K562 (cell line): ENCODE measurements at regions not wholly inside any gene's neighbourhood (a gene's known extent, or its start where the extent isn't known, plus 50 kb on each side); places are given as distances from the start of the nearest gene placed in this dataset.

Source experiments
- ATAC-seq: fragments of 200-7000 bp; cut with Tn5 transposase; 3 replicates; pipeline ENCODE4 v1.9.1; 2020; ENCODE audit warnings: moderate library complexity
- BruUV-seq: library from RNA; stranded (reverse); fragments of 400-500 nt; replicated peaks from 2 replicates; lab custom pipeline; 2021; lab: Mats Ljungman, UMichigan
- CTCF ChIA-PET: fragments of 300-600 bp; formaldehyde crosslinking; extraction: SDS; loops from one replicate; lab custom pipeline; 2021; ENCODE audit warnings: low intra/inter-chr PET ratio; lab: Yijun Ruan, JAX
- POLR2A ChIA-PET: fragments of 300-600, 350-650 bp; sonication (Branson Sonifier 250); formaldehyde crosslinking; extraction: SDS; loops from one replicate; lab custom pipeline; 2021; ENCODE audit warnings: antibody characterized with exemption, inconsistent platforms; lab: Yijun Ruan, JAX
- DNase-seq, 4 experiments: peaks; one replicate each; pipeline versions ENCODE4 v3.0.0 to v3.0.0-alpha.2; 2011 to 2018; ENCODE audit warnings: low spot score in 3 of 4, mixed read lengths in 3 of 4; ENCODE audit errors: extremely low read depth in 1 of 4
- FAIRE-seq: peaks from 2 replicates; lab custom pipeline; 2011; peaks lifted over from hg19 to GRCh38; lab: Jason Lieb, UNC
- H2AFZ ChIP-seq: 2 replicates; pipeline ENCODE4 v1.6.0; 2011; ENCODE audit warnings: low read depth, low read length, control low read depth, inconsistent platforms
- H3K27ac ChIP-seq: fragments of 200-600 bp; 3 replicates; pipeline ENCODE4 v1.8.0; 2011; ENCODE audit warnings: low read depth, mild to moderate bottlenecking, control low read depth, inconsistent platforms, low read length, moderate library complexity, mixed read lengths; ENCODE audit errors: extremely low read depth
- H3K27me3 ChIP-seq, 2 experiments: fragments of 300-600 bp in 1 of 2; 2 replicates in 1 of 2; 3 replicates in 1 of 2; pipeline versions ENCODE4 v1.6.0 to v1.8.0; 2011; ENCODE audit warnings: inconsistent platforms in 2 of 2, low read length in 2 of 2, mild to moderate bottlenecking in 1 of 2, mixed read lengths in 1 of 2, moderate library complexity in 1 of 2; ENCODE audit not compliant: control insufficient read depth in 2 of 2, insufficient read depth in 2 of 2
- H3K36me3 ChIP-seq: fragments of 300-600 bp; 3 replicates; pipeline ENCODE4 v1.8.0; 2011; ENCODE audit warnings: mild to moderate bottlenecking, low read length, inconsistent platforms; ENCODE audit not compliant: control insufficient read depth, insufficient read depth
- H3K4me1 ChIP-seq, 2 experiments: fragments of 200-600 bp in 1 of 2; replicated peaks in 1 of 2; 2 replicates in 1 of 2; 3 replicates in 1 of 2; pipeline versions ENCODE4 v1.5.1 to v1.8.0; 2011; ENCODE audit warnings: inconsistent platforms in 2 of 2, low read length in 2 of 2, mild to moderate bottlenecking in 1 of 2, mixed read lengths in 1 of 2, moderate library complexity in 1 of 2; ENCODE audit not compliant: control insufficient read depth in 2 of 2, insufficient read depth in 2 of 2
- H3K4me2 ChIP-seq: 2 replicates; pipeline ENCODE4 v1.6.1; 2011; ENCODE audit warnings: low read length, control low read depth, inconsistent platforms, mixed read lengths; ENCODE audit not compliant: insufficient read depth
- H3K4me3 ChIP-seq: fragments of 200-600 bp; sonication (generic), shearing (Covaris generic); 2 replicates; pipeline ENCODE4 v1.5.1; 2016; ENCODE audit warnings: control low read depth, inconsistent platforms
- H3K79me2 ChIP-seq: fragments of 200-600 bp; 3 replicates; pipeline ENCODE4 v1.8.0; 2011; ENCODE audit warnings: low read length, inconsistent platforms; ENCODE audit not compliant: control insufficient read depth, insufficient read depth
- H3K9ac ChIP-seq, 2 experiments: 2 replicates each; pipeline versions ENCODE4 v1.6.0 to v1.6.1; 2011; ENCODE audit warnings: low read depth in 2 of 2, low read length in 2 of 2, control low read depth in 1 of 2, inconsistent platforms in 1 of 2, mild to moderate bottlenecking in 1 of 2, mixed read lengths in 1 of 2; ENCODE audit not compliant: insufficient read depth in 1 of 2
- H3K9me1 ChIP-seq: one replicate; pipeline ENCODE4 v1.6.0; 2011; ENCODE audit warnings: inconsistent platforms, mild to moderate bottlenecking, low read length, moderate library complexity; ENCODE audit not compliant: control insufficient read depth, insufficient read depth
- H3K9me3 ChIP-seq: replicated peaks from 2 replicates; pipeline ENCODE4 v1.5.1; 2011; ENCODE audit warnings: low read depth, low read length, inconsistent platforms; ENCODE audit not compliant: control insufficient read depth, insufficient read depth
- H4K20me1 ChIP-seq: replicated peaks from 2 replicates; pipeline ENCODE4 v1.6.1; 2011; ENCODE audit warnings: low read length, inconsistent platforms, mixed read lengths; ENCODE audit not compliant: control insufficient read depth, insufficient read depth
- GATA2 ChIP-seq: sonication (generic); formaldehyde crosslinking; IDR thresholded peaks from 2 replicates; pipeline ENCODE4 v1.4.0; 2020; ENCODE audit warnings: mild to moderate bottlenecking, missing genetic modification reagents
- PRMT5 ChIP-seq: sonication (generic); formaldehyde crosslinking; IDR thresholded peaks from 2 replicates; pipeline ENCODE4 v1.5.0; 2020; ENCODE audit warnings: missing genetic modification reagents
- SFPQ ChIP-seq: fragments of 200-400 bp; formaldehyde crosslinking; IDR thresholded peaks from 2 replicates; pipeline ENCODE4 v1.6.1; 2017; ENCODE audit warnings: mild to moderate bottlenecking, low read depth, low read length, moderate library complexity
- TAL1 ChIP-seq: fragments of 450-650 bp; IDR thresholded peaks from 2 replicates; pipeline ENCODE4 v1.6.1; 2016; ENCODE audit warnings: mild to moderate bottlenecking
- ZNF584 ChIP-seq: fragments of 200-800 bp; sonication (Bioruptor generic); IDR thresholded peaks from 2 replicates; pipeline ENCODE4 v1.6.1; 2016; ENCODE audit warnings: low read depth, mild to moderate bottlenecking, missing genetic modification characterization, missing compliant biosample characterization
- ZNF639 ChIP-seq, 2 experiments: fragments of 200-800 bp in 1 of 2; sonication (Bioruptor generic) in 1 of 2; sonication (generic) in 1 of 2; formaldehyde crosslinking in 1 of 2; IDR thresholded peaks in 1 of 2; conservative IDR thresholded peaks in 1 of 2; 2 replicates each; pipeline versions ENCODE4 v1.5.0 to v1.6.1; 2016 to 2020; ENCODE audit warnings: missing compliant biosample characterization in 1 of 2, missing genetic modification characterization in 1 of 2, missing genetic modification reagents in 1 of 2
- in situ Hi-C: fragments of 300-500 bp; cut with MboI; formaldehyde crosslinking; loops from 4 replicates; pipeline ENCODE4 v1.15.0; 2018; ENCODE audit warnings: inconsistent platforms, mixed read lengths
- intact Hi-C: fragments of 100-400 bp; cut with micrococcal nuclease; formaldehyde crosslinking; loops from 2 replicates; pipeline ENCODE4 v1.14.2; 2022

- TF ChIP-seq SFPQ: no peak
These were observed 60.2 kb upstream of the MAOA start (continued) for GRCh38 chrX:43595931-43596330.

GRCh38 chrX:43604753-43605152, 51.3 kb upstream of the MAOA start:
- ChIA-PET CTCF (no interaction called here), POLR2A (no interaction called here)
- ATAC-seq (no peak), DNase-seq (peak in 1 of 4 experiments; percentile 1), FAIRE-seq (no peak)
- Histone ChIP-seq H3K4me1 (no peaks in the 10 kb centered on the region), H3K9me3 (no peaks in the 10 kb centered on the region), H3K36me3 (no peaks in the 10 kb centered on the region), H4K20me1 (no peaks in the 10 kb centered on the region), H3K79me2 (no peaks in the 10 kb centered on the region), H3K27ac (peak overlapping the region; percentile 85; the same call in 2 of the 3 replicates), H3K4me2 (no peak overlapping the region), H3K4me3 (no peak overlapping the region), H3K9ac (0 out of 4 replicates have a peak overlapping the region, but pooled peaks of 1 of the 2 experiments have one; percentile 25), H3K9me1 (no peaks in the 10 kb centered on the region), H3K27me3 (no peaks in the 10 kb centered on the region), H2AFZ (peak overlapping the region; percentile 94)
- in situ Hi-C loops: no loop called here
- intact Hi-C loops: no loop called here
- BruUV-seq: no TSS peak
- TF ChIP-seq PRMT5 (CRISPR knock-in tag) (no peak), TAL1 (no peak), GATA2 (CRISPR knock-in tag) (no peak), ZNF584 (CRISPR knock-in tag) (0 out of 2 replicates have a peak, but pooled peaks have one; percentile 3), ZNF639 (CRISPR knock-in tag; conservative IDR thresholded peaks at IDR 0.05 in 1 of 2, IDR thresholded peaks at IDR 0.05 in 1 of 2) (peak in 1 of 2 experiments; percentile 36; a peak in 1 of 4 replicates)
